ENCODE measurements at regions not wholly inside any gene's neighbourhood (a gene's known extent, or its start where the extent isn't known, plus 50 kb on each side); places are given as distances from the start of the nearest gene placed in this dataset.

DNA sequence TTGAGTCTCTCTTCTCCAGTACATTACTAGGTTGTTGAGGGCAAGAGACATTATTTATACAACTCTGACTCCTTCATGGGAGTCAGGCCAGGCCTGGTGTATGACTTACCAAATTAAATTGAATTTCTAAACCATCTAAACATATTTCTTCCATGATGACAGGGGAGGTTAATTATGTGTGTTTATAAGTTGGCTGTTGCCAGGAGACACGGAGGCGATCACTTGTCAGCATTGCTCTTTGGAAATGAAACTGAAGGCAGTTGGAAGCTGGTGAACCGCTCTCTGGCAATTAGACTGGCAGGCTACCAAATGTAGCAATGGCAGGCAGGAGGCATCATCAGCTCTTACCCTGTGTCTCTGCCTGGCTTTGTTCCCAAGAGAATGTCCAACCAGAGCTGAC is 241.4 kb downstream of the KCNS3 start:
- no peak for DNase-seq (ENCODE audit: low spot score)

DNA sequence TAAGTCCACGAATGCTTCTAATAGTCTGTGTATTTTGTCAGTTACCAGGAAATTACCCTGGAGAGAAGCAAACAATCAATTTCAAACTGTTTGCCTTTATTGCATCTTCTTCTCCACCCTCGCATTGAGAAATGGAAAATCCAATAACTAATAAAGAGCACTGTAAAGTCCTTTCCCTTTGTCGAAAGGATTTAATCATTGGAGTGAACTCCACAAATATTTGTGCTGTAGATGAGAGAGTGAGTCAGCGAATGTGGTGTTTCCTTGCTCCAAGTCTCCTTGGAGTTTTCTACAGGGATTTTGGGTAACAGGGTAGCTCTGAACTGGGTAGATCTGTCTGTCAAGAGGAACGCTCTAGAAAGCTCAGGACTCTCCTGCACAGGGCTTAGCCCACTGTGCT is 240.2 kb downstream of the KCNS3 start:
- no peak for DNase-seq (ENCODE audit: low spot score)
- TF ChIP-seq, protein P1, sequence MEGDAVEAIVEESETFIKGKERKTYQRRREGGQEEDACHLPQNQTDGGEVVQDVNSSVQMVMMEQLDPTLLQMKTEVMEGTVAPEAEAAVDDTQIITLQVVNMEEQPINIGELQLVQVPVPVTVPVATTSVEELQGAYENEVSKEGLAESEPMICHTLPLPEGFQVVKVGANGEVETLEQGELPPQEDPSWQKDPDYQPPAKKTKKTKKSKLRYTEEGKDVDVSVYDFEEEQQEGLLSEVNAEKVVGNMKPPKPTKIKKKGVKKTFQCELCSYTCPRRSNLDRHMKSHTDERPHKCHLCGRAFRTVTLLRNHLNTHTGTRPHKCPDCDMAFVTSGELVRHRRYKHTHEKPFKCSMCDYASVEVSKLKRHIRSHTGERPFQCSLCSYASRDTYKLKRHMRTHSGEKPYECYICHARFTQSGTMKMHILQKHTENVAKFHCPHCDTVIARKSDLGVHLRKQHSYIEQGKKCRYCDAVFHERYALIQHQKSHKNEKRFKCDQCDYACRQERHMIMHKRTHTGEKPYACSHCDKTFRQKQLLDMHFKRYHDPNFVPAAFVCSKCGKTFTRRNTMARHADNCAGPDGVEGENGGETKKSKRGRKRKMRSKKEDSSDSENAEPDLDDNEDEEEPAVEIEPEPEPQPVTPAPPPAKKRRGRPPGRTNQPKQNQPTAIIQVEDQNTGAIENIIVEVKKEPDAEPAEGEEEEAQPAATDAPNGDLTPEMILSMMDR (IDR thresholded peaks at IDR 0.05; ENCODE audit: extremely low read depth, missing control alignments), result no peak

More for the DNA sequence above, 241.4 kb downstream of the KCNS3 start:
- TF ChIP-seq, protein P1 (IDR thresholded peaks at IDR 0.05; ENCODE audit: extremely low read depth, missing control alignments), result no peak

DNA sequence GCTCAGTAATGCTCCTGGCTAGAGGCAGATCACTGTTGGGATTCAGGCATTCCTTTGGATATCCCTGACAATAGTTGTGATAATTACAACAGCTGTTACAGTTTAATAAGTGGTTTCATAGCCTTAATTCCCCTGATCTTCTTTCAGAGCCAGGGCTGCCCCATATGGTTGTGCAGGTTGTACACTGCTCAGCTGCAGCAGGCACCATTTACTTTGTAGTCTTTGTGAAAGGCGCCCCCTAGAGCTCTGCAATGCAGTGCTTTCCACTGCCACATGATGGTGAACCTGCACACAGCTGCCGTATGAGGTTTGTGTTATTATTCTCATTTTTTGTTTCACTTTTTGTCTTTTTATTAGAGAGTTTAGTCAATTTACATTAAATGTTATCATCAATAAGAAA is 239.1 kb downstream of the KCNS3 start:
- TF ChIP-seq, protein P1 (IDR thresholded peaks at IDR 0.05; ENCODE audit: extremely low read depth, missing control alignments), result peak; percentile 60
- DNase-seq (ENCODE audit: low spot score), result peak; percentile 24

DNA sequence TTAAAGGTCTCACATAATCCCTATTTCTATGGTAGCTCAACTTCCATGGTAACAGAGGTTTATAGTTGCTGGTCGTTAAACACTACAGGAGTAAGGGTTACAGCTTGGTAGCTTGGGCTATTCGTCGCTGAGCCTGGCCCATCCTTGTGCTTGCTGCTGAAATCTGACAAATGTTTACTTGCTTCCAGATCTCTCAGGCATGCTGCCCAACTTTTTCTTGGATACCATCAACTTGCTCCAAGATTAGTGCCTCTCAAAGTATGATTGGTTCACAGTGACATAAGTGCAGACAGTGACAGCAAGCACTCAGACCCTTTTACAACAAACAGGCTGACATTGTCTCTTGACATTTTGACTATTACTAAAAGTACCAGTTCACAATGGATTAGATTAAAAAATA is 231.8 kb downstream of the KCNS3 start:
- DNase-seq (ENCODE audit: low spot score), result no peak
- TF ChIP-seq, protein P1 (IDR thresholded peaks at IDR 0.05; ENCODE audit: extremely low read depth, missing control alignments), result no peak

DNA sequence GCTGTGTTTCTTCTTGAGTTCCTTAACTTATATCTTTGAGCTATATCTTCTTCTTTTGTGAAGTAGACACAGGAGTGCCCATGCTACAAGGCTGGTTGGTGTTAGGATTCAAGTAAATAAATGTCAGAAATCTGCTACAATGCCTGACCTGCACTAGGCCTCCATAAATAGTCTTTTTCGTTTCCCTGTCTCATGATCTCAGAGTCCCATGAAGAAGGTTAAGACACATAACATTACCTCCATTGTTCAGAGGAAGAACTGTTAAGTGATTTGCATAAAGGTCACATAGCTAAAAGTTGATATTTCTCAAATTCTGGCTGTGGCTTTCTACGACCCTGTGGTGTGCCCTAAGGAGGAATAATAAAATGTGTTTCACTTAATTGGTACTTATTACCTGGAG is 228.4 kb downstream of the KCNS3 start:
- no peak for DNase-seq (ENCODE audit: low spot score)

DNA sequence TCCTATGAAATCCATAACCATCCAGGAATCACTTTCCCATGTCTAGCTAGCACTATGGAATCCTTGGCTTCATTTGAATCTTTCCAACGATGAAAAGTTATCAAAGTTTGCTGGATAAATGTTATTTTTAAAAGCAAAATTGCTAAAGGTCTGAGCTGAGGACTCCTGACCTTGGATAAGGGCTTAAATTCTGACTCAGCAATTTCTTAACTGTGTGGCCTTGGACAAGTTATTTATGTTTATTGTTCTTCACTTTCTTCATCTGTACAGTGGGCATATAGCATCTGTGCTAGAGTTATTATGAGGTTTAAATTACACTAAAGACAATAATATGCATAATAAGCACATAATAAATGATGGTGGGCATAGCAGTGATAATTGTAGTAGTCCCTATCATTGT is 227.5 kb downstream of the KCNS3 start:
- TF ChIP-seq, protein P1 (IDR thresholded peaks at IDR 0.05; ENCODE audit: extremely low read depth, missing control alignments), result no peak
- no peak for DNase-seq (ENCODE audit: low spot score)

More for the DNA sequence above, 228.4 kb downstream of the KCNS3 start:
- TF ChIP-seq, protein P1 (IDR thresholded peaks at IDR 0.05; ENCODE audit: extremely low read depth, missing control alignments), result no peak

DNA sequence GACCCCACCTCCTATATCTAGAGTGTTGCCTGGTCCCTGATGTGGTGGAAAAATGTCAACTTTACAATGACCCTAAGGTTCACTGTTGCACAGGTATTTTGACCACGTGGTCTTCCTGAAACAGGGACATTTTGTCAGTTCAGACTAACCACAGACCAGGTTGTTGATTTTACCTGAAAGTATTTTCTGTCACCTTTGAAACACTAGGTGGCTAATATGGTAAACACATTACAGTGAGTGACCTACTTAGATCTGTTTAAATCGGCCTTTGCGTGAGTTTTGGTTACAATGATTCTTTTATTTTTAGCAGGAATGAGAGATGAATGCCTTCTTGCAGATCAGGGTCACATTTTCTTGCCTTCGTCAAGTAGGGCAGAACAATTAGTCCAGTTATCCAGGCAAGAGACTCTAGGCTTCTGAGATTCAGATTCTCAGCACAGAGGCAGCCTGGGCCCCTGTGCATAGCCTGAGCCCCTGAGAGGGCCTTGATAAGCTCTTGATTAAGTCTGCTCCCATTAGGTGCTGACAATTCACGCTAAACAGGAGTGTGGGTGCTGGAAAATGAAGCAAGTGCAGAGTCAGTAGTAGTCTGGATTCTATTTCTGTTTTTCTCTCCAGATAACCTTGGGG is 226.2 kb downstream of the KCNS3 start:
- no peak for DNase-seq (ENCODE audit: low spot score)
- TF ChIP-seq, protein P1 (IDR thresholded peaks at IDR 0.05; ENCODE audit: extremely low read depth, missing control alignments), result no peak

Data from GM20000 (cell line).